ENCODE measurements at regions not wholly inside any gene's neighbourhood (a gene's known extent, or its start where the extent isn't known, plus 50 kb on each side); places are given as distances from the start of the nearest gene placed in this dataset.
A peak's percentile ranks its signal among the peaks of the same experiment; 100 is the strongest.

GRCh38 chr12:46609273-46609623 is 216.5 kb downstream of the SLC38A4 start:
- H3K4me3 ChIP-seq (replicated peaks; ENCODE audit: low read depth, low read length), result no peak overlapping the region
- no peak for DNase-seq (ENCODE audit: extremely low read depth, low read depth)
- TF ChIP-seq, protein P1, sequence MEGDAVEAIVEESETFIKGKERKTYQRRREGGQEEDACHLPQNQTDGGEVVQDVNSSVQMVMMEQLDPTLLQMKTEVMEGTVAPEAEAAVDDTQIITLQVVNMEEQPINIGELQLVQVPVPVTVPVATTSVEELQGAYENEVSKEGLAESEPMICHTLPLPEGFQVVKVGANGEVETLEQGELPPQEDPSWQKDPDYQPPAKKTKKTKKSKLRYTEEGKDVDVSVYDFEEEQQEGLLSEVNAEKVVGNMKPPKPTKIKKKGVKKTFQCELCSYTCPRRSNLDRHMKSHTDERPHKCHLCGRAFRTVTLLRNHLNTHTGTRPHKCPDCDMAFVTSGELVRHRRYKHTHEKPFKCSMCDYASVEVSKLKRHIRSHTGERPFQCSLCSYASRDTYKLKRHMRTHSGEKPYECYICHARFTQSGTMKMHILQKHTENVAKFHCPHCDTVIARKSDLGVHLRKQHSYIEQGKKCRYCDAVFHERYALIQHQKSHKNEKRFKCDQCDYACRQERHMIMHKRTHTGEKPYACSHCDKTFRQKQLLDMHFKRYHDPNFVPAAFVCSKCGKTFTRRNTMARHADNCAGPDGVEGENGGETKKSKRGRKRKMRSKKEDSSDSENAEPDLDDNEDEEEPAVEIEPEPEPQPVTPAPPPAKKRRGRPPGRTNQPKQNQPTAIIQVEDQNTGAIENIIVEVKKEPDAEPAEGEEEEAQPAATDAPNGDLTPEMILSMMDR (IDR thresholded peaks at IDR 0.05; ENCODE audit: low read depth, low read length, missing control alignments), result no peak

GRCh38 chr12:46608431-46609272 is 217.1 kb downstream of the SLC38A4 start:
- TF ChIP-seq, protein P1 (IDR thresholded peaks at IDR 0.05; ENCODE audit: low read depth, low read length, missing control alignments), result no peak
- DNase-seq (ENCODE audit: extremely low read depth, low read depth), result peak; percentile 57
- no peak overlapping the region for H3K4me3 ChIP-seq (replicated peaks; ENCODE audit: low read depth, low read length)

- TF ChIP-seq, protein P1 (IDR thresholded peaks at IDR 0.05; ENCODE audit: low read depth, low read length, missing control alignments), result no peak
- H3K4me3 ChIP-seq (replicated peaks; ENCODE audit: low read depth, low read length), result no peak overlapping the region
- DNase-seq (ENCODE audit: extremely low read depth, low read depth), result no peak
Observed at GRCh38 chr12:46604684-46605083, 221.1 kb downstream of the SLC38A4 start.

DNA sequence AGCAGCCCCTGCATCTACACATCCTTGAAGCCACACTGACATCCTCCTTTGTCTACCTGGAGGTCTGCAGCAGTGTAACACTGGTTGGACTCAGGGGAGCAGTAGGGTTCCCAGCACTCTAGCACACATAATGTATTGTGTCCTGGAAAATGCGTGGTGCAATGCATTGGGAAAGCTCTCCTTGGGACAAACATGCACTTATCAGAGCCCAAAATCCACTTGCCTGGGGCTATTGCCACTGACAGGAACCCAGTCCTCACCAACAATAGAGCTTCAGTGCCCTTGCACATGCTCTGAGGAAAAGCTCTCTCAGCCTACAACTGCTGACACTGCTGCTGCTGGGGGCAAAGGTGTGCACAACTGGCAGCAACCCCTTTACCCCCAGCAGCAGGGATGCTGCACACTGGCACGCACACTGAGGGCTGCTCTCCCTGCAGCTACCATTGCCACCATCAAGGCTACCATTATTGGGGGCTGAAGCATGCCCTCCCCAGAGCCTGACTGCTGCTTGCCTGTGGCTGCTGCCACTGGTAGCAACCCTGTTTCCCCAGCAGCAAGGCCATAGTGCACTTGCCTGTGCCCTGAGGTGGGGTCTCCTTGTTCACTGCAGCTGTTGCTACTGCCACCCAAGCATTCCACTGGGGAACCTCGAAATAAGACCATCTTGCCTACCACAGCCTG is 221.9 kb downstream of the SLC38A4 start:
- H3K4me3 ChIP-seq (replicated peaks; ENCODE audit: low read depth, low read length), result no peak overlapping the region
- no peak for DNase-seq (ENCODE audit: extremely low read depth, low read depth)
- TF ChIP-seq, protein P1 (IDR thresholded peaks at IDR 0.05; ENCODE audit: low read depth, low read length, missing control alignments), result no peak

GRCh38 chr12:46602474-46602873 is 223.3 kb downstream of the SLC38A4 start:
- DNase-seq (ENCODE audit: extremely low read depth, low read depth), result no peak
- no peak overlapping the region for H3K4me3 ChIP-seq (replicated peaks; ENCODE audit: low read depth, low read length)
- TF ChIP-seq, protein P1 (IDR thresholded peaks at IDR 0.05; ENCODE audit: low read depth, low read length, missing control alignments), result no peak

GRCh38 chr12:46590991-46591703 is 218.6 kb upstream of the SLC38A2 start:
- no peak for DNase-seq (ENCODE audit: extremely low read depth, low read depth)
- H3K4me3 ChIP-seq (replicated peaks; ENCODE audit: low read depth, low read length), result no peak overlapping the region
- TF ChIP-seq, protein P1 (IDR thresholded peaks at IDR 0.05; ENCODE audit: low read depth, low read length, missing control alignments), result no peak

Data from HFF-Myc (cell line).